Prostate gland (tissue), 2 donors: ENCODE measurements at regions not wholly inside any gene's neighbourhood (a gene's known extent, or its start where the extent isn't known, plus 50 kb on each side); places are given as distances from the start of the nearest gene placed in this dataset.

Experiments
- DNase-seq: peaks from one replicate; pipeline ENCODE4 v3.0.0-alpha.2; 2019; ENCODE audit warnings: low spot score
- H3K27ac ChIP-seq, 2 donors: fragments of 200-600 bp; sonication (generic); 2 replicates each; pipeline ENCODE4 v1.5.1; 2017 to 2019
- H3K27me3 ChIP-seq: fragments of 200-600 bp; sonication (generic); replicated peaks from 2 replicates; pipeline ENCODE4 v1.5.1; 2019; ENCODE audit not compliant: insufficient read depth
- H3K36me3 ChIP-seq, 2 donors: fragments of 200-600 bp; sonication (generic); 1 replicate in 1 of 2; 2 replicates in 1 of 2; pipeline versions ENCODE4 v1.5.1 to v1.8.1; 2017 to 2019
- H3K4me1 ChIP-seq: fragments of 200-600 bp; sonication (generic); replicated peaks from 2 replicates; pipeline ENCODE4 v1.5.1; 2019
- H3K4me3 ChIP-seq, 2 donors: fragments of 200-600 bp; sonication (generic); 2 replicates each; pipeline ENCODE4 v1.5.1; 2017 to 2019
- H3K9me3 ChIP-seq: fragments of 200-600 bp; sonication (generic); 2 replicates; pipeline ENCODE4 v1.5.1; 2017
- POLR2A ChIP-seq: fragments of 450-650 bp; IDR thresholded peaks from one replicate; pipeline ENCODE4 v1.6.1; 2016; ENCODE audit warnings: antibody characterized with exemption, mild to moderate bottlenecking
- POLR2AphosphoS5 ChIP-seq: sonication (generic); formaldehyde crosslinking; IDR thresholded peaks from one replicate; pipeline ENCODE4 v1.6.1; 2017; ENCODE audit warnings: antibody characterized with exemption
- WGBS: methylation state at CpG from one replicate; pipeline ENCODE4 v1.1.5; 2018; 5-methylcytosine and 5-hydroxymethylcytosine counted together
- intact Hi-C: fragments of 100-400 bp; cut with DNase I; formaldehyde crosslinking; loops from one replicate; pipeline ENCODE4 v1.14.2; 2022
- TF ChIP-seq, protein P1 (sequence below), 4 experiments: fragments of 200-600 bp in 2 of 4; fragments of 450-650 bp in 2 of 4; sonication (generic) in 2 of 4; IDR thresholded peaks; 1 replicate in 3 of 4; 2 replicates in 1 of 4; pipeline ENCODE4 v1.5.1; 2016 to 2019; ENCODE audit warnings: antibody characterized with exemption in 4 of 4, mild to moderate bottlenecking in 2 of 4, moderate library complexity in 2 of 4

DNA sequence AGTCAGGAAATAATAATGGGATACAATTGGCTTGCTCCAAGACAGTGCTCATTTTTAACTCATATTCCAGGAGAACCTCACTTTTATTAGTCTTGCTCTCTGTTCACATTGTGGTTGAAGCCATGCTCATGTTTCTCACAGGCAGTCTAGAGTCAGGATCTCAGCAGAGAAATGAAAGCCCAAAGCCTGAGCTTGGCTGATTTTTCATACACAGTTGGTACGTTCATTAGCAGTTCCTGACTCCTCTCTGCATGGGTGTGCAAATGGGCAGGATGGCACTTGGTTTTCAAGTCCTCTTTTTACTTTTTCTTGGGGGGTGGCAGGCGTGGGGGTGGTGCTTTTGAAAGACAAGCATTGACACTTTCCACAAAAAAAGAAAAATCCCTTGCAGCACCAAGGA is 56.0 kb upstream of the KLF7 start:
- intact Hi-C loops, result no loop called here

DNA sequence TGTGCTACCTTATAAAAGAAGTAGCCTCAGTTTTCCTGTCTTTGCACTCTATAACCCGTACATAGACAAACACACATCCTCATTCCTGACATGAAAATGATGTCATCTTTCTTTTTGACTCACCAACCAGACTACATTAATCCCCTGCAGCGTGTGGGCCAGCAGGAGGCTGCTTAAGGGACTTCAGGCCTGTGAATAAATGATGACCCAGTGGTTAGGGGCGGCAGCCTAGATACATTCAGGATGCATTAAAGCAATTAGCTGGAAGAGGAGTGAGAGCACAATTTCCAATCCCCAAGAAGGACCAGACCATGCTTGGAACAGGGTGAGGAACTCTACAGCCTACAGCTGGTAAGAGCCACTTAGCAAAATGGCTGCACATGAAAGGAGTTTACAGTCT is 57.3 kb upstream of the KLF7 start:
- peaks cover 4% of the 10 kb centered on the region for H3K4me1 ChIP-seq
- WGBS, result 76% methylated on average over 3 of the region's 3 CpGs
- intact Hi-C loops, result no loop called here
- no peaks in the 10 kb centered on the region for H3K27me3 ChIP-seq
- no peak overlapping the region for H3K27ac ChIP-seq
- no peak overlapping the region for H3K4me3 ChIP-seq
- H3K9me3 ChIP-seq, result no peaks in the 10 kb centered on the region
- TF ChIP-seq POLR2AphosphoS5 (no peak), POLR2A (no peak)
- TF ChIP-seq, protein P1, sequence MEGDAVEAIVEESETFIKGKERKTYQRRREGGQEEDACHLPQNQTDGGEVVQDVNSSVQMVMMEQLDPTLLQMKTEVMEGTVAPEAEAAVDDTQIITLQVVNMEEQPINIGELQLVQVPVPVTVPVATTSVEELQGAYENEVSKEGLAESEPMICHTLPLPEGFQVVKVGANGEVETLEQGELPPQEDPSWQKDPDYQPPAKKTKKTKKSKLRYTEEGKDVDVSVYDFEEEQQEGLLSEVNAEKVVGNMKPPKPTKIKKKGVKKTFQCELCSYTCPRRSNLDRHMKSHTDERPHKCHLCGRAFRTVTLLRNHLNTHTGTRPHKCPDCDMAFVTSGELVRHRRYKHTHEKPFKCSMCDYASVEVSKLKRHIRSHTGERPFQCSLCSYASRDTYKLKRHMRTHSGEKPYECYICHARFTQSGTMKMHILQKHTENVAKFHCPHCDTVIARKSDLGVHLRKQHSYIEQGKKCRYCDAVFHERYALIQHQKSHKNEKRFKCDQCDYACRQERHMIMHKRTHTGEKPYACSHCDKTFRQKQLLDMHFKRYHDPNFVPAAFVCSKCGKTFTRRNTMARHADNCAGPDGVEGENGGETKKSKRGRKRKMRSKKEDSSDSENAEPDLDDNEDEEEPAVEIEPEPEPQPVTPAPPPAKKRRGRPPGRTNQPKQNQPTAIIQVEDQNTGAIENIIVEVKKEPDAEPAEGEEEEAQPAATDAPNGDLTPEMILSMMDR (IDR thresholded peaks at IDR 0.05), result no peak
- no peaks in the 10 kb centered on the region for H3K36me3 ChIP-seq
- no peak for DNase-seq

More for the DNA sequence above, 56.0 kb upstream of the KLF7 start:
- H3K4me3 ChIP-seq, result no peak overlapping the region
- no peak overlapping the region for H3K27ac ChIP-seq
- H3K36me3 ChIP-seq, result no peaks in the 10 kb centered on the region
- H3K4me1 ChIP-seq, result no peaks in the 10 kb centered on the region
- TF ChIP-seq POLR2A, result no peak
- no peak for TF ChIP-seq POLR2AphosphoS5
- TF ChIP-seq, protein P1 (IDR thresholded peaks at IDR 0.05), result no peak
- DNase-seq, result no peak
- no peaks in the 10 kb centered on the region for H3K9me3 ChIP-seq
- 69% methylated on average over 2 of the region's 2 CpGs for WGBS
- H3K27me3 ChIP-seq, result no peaks in the 10 kb centered on the region

DNA sequence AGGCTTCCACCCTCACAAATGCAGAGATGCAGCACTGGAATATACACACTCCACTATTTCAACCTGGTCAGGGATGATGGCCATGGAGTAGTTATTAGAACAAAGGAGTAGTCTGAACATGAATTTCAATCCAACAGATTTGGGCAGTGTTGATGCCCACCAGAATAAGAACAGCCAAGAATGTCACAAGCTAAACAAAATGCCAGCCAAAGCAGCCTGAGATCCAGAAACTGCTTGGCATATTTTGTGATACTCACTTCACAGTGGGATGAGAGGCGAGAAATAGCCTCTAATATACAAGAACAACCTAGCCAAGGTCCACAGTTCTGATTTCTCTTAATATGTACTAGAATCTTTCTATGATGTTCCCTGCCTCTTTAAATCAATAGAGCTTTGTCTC is 58.6 kb upstream of the KLF7 start:
- intact Hi-C loops, result no loop called here
- Histone ChIP-seq H3K27me3 (no peaks in the 10 kb centered on the region), H3K9me3 (no peaks in the 10 kb centered on the region), H3K4me1 (peaks cover 10% of the 10 kb centered on the region), H3K4me3 (no peak overlapping the region), H3K36me3 (no peaks in the 10 kb centered on the region), H3K27ac (no peak overlapping the region)
- DNase-seq, result no peak
- TF ChIP-seq POLR2A (no peak), POLR2AphosphoS5 (no peak)
- TF ChIP-seq, protein P1 (IDR thresholded peaks at IDR 0.05), result no peak
- 97% methylated on average over 1 of the region's 1 CpG for WGBS

DNA sequence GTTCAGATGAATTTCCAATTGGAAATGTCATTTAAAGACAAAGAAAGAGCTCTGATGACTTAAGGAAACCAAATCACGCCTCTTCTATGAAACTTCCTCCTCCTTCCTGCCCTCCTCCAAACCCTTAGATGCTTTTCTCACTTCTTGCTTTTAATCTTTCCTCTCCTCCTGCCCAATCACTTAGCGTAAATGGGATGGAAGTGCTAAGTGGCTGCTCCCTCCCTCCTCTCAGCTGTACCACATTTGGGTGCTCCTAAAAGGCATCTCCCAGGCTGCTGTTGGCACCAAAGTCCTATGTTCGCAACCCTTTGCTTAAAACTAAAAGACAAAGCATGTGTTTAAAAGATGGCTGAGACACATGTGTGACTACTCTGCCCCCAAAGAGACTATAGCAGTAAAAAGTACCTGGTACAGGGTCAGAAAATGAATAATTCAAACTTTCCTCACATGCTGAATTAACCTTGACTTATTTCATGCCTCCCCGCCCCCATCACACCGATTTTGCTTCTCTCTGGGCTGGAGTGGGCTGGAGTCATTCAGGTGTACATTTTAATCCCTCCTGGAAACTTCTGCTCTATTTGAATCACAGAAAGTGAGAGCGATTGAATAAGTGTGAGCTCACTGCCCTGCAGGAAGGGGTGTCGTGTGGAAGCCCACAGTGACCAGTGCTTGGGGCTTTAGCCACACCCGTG is 59.2 kb upstream of the KLF7 start:
- Histone ChIP-seq H3K36me3 (no peaks in the 10 kb centered on the region), H3K9me3 (no peaks in the 10 kb centered on the region), H3K4me3 (no peak overlapping the region), H3K27ac (no peak overlapping the region), H3K27me3 (no peaks in the 10 kb centered on the region), H3K4me1 (peaks cover 10% of the 10 kb centered on the region)
- 72% methylated on average over 8 of the region's 8 CpGs for WGBS
- intact Hi-C loops, result loop anchor here (5.0 kb wide), 1 partner anchor 58 kb away; the partner anchor contains the start of gene KLF7
- no peak for DNase-seq
- TF ChIP-seq, protein P1 (IDR thresholded peaks at IDR 0.05), result no peak
- TF ChIP-seq POLR2A, result no peak
- no peak for TF ChIP-seq POLR2AphosphoS5

DNA sequence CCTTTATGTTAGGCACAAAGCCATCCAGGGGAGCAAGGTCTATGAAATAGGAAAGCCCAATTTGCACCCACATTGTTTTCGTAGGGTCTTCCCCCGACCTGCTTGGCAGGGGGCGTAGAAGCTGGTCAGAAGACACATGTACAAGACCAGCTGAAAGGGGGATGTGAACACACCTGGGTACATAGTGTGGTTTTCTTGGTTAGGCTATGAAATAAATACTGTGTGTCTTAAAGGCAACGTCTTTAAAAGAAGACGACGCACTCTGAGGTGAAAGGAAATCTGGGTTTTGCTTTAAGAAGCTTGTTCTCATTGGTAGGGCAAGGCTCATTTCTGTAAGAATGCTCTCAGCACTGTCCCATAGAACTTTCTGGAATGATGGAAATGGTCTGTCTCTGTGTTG is 60.0 kb upstream of the KLF7 start:
- intact Hi-C loops, result loop anchor here (5.0 kb wide), 1 partner anchor 58 kb away; the partner anchor contains the start of gene KLF7
- WGBS, result 71% methylated on average over 6 of the region's 6 CpGs
- no peak overlapping the region for H3K4me3 ChIP-seq
- no peak overlapping the region for H3K27ac ChIP-seq
- no peak for DNase-seq
- H3K9me3 ChIP-seq, result no peaks in the 10 kb centered on the region
- H3K27me3 ChIP-seq, result no peaks in the 10 kb centered on the region
- H3K4me1 ChIP-seq, result peaks cover 10% of the 10 kb centered on the region
- no peak for TF ChIP-seq POLR2AphosphoS5
- TF ChIP-seq POLR2A, result no peak
- TF ChIP-seq, protein P1 (IDR thresholded peaks at IDR 0.05), result no peak
- H3K36me3 ChIP-seq, result no peaks in the 10 kb centered on the region
